Fibroblast of skin of right quadriceps (primary cell): ENCODE measurements at regions not wholly inside any gene's neighbourhood (a gene's known extent, or its start where the extent isn't known, plus 50 kb on each side); places are given as distances from the start of the nearest gene placed in this dataset.
"Not testable (repeated sequence)": the region's sequence is repeated elsewhere in the genome, so short reads cannot be mapped to it uniquely, and the experiment has no call there.

Experiments used
- DNase-seq: peaks from one replicate; pipeline ENCODE4 v3.0.0-alpha.2; 2013

GRCh38 chr9:29312327-29312726, 1739.0 kb upstream of the C9orf72 start:
- DNase-seq = no peak

DNA sequence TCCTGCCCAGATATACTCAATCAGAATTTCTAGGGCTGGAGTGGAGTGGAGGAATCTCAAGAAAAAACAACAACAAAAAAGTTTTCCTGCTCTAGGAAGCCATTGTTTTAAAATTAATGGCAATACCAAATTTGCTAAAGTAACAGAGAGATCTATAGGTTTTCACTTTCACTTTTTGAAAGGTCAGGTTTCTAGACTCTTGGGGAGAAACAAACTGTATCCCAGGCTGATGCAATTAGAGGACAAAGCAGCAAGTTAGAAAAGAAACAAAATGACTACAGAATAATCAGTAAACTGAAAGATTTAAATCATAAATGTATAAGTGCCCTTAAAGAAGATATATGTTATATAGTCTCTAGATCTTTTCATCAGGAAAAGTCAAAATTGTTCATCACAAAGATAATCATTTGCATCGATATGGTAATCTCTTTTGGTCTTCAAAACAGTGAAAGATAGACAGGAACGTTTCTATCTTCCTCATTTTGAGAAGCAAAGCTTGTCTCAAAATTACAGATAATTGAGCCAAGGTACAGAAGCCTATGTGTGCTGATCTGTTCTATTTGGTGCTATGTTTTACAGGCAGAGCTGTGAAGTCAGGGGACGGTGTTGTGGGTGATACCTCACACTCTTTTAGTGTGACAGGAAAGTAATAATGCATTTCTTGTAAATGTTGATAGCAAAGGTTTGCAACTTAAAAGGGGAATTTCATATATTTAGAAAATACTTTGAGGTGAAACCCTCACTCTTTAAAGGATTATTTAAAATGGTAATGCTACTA, 1746.6 kb upstream of the C9orf72 start:
- no peak for DNase-seq

- no peak for DNase-seq
Observed at GRCh38 chr9:29322240-29322639, 1749.0 kb upstream of the C9orf72 start.

DNA sequence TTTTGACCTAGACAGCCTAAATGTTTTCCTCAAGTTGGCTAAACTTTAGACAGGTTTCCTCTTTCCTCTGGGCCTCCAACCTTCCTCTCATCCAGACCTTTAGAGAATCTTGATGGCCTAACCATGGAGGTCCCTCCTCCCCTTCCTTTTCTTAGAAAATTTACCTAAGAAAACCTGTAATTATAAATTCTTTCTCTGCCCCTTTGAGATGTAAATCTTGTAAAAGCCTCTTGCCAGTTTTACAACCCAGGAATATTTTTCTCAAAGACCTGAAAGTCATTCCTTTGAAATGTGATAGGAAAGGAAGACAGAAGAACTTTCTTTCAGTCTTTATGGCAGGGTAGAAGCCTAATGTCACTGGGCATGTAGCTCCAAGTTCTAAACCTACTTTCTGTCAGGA, 1752.6 kb upstream of the C9orf72 start:
- no peak for DNase-seq

DNA sequence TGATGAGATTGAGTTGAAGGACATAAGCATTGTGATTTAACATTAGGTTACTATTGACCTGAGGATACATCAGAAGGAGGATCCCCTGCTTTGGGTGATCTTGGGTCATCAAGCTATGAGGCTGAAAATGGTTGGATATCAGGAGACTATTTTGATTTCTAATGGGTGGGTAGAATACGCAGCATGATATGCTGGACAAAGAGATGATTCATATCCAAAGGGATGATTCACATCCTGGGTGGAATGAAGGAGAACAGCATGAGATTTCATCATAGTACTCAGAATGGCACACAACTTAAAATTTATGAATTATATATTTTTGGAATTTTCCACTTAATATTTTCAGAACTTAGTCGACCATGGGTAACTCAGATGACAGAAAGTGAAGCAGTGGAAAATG, 1759.5 kb upstream of the C9orf72 start:
- peak; percentile 43 for DNase-seq

DNA sequence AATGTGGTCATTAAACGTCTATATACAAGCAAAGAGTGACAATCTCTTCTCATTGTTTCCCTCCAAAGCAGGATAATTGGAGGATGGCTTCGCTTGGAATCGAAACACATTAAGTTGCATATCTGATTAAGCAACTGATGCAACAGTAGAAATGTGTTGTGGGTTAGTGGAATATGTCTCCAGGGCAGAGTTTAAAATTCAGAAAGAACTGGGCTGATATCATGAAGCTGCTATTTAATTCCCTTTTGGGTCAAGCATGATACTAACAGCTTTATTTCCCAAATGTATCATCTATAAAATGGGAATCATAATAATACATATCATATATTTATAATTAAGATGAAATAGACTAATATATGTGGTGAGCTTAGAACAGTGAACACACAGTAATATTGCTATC, 1763.0 kb upstream of the C9orf72 start:
- DNase-seq = no peak

GRCh38 chr9:29339387-29339786, 1766.1 kb upstream of the C9orf72 start:
- DNase-seq = no peak

- peak; percentile 35 for DNase-seq
Observed at GRCh38 chr9:29348999-29349398, 1775.7 kb upstream of the C9orf72 start.

DNA sequence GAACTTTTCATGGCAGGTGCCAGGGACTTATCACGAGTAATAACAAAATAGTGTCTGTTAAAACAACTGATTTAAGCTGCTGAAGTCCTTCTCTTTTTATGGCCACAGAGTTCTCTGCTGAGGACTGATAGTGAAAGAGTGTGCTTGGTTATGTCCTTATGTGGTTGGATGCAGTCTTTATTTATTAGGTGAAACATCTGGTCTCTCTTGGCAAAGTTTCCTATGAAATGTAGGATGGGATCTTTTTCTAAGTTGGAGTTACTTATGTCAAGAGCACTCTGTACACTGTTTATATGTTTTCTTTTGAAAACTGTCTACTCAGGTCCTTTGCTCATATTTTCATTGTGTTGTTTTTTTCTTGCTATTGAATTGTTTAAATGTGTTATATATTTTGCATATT, 1816.1 kb upstream of the C9orf72 start:
- DNase-seq = no peak

GRCh38 chr9:29390859-29391258, 1817.6 kb upstream of the C9orf72 start:
- no peak for DNase-seq

DNA sequence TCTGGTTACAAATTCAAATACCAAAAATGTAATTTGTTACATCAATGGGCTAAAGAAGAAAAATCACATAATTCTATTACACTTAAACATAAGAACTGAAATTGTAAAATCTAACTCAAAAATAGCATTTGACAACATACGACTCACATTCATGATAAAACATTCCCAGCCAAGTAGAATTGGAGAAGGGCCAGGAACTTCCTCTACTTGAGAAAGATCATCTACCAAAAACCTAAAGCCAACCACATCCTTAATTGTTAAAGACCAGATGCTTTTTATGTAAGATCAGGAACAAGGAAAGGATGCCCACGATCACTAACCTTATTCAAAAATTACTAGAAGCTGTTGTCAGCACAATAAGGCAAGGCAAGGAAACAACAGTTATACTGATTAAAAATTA, 1819.8 kb upstream of the C9orf72 start:
- DNase-seq = peak; percentile 30

GRCh38 chr9:29394855-29395254, 1821.6 kb upstream of the C9orf72 start:
- DNase-seq = no peak

DNA sequence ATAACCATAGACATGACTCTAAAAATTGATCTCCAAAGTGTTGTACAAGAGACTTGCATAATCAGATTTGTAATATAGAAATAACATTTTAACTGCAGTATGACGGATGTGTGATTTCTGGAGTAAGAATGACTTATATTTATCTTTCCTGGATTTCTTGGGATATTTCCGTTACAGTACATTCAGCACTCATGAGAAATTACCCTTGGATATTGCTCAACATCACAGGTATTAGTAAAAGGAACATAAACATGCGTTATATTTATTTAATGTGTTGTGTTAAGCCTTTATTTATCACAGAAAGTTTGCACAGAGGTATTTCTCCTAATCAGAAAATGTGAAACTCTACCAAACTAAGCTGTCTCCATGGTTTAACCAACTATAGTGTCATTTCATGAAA, 1823.9 kb upstream of the C9orf72 start:
- no peak for DNase-seq

DNA sequence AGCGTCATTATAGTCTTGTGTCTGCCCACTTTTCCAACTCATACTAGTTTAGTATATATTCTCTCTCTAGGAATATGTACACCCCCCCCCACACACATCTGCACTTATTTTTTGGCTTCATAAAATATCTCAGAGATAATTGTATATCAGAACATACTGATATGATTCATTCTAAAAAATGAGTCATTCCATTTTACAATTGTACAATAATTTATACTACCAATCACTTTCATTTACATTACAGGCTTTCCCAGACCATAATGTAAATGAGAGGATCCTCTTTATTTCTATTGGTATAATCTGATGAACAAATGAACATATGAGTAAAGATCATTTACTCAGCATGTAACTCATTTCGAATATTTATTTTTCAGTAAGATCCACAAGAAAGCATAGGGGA, 1842.9 kb upstream of the C9orf72 start:
- no peak for DNase-seq

GRCh38 chr9:29422438-29422837, 1849.2 kb upstream of the C9orf72 start:
- DNase-seq = no peak

DNA sequence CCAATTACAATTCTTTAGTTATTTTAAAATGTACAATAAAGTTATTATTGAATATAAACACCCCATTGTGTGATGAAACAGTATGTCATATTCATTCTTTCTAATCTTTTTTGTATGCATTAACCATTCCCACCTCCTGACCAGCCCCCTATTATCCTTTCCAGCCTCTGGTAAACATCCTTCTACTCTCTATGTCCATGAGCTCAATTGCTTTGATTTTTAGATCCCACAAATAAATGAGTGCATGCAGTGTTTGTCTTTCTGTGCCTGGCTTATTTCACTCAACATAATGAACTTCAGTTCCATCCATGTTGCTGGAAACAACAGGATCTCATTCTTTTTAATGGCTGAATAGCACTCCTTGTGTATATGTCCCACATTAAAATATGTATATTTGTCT, 1858.9 kb upstream of the C9orf72 start:
- no peak for DNase-seq

- DNase-seq = not testable (repeated sequence)
Observed at GRCh38 chr9:29432656-29433055, 1859.4 kb upstream of the C9orf72 start.

- no peak for DNase-seq
Observed at GRCh38 chr9:29435368-29435767, 1862.1 kb upstream of the C9orf72 start.

DNA sequence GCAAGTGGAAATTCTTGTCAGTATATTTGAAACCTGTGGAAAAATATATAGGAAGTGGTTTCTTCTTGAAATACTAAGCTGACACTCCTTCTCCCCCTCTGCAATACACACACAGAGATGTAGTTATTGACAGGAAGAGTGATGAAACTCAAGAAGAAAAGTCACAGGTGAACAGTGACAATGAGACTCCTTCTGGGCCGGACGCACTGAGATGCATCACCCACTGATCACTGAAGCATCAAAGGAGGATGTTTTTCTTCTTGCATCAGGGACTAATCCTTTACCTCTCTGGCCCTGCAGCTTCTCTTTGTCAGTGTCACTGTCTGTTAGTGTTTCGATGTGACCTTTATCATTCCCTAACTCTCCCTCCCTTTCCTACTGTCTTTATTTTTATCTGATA, 1864.2 kb upstream of the C9orf72 start:
- DNase-seq = no peak

GRCh38 chr9:29439961-29440360, 1866.7 kb upstream of the C9orf72 start:
- peak; percentile 54 for DNase-seq

DNA sequence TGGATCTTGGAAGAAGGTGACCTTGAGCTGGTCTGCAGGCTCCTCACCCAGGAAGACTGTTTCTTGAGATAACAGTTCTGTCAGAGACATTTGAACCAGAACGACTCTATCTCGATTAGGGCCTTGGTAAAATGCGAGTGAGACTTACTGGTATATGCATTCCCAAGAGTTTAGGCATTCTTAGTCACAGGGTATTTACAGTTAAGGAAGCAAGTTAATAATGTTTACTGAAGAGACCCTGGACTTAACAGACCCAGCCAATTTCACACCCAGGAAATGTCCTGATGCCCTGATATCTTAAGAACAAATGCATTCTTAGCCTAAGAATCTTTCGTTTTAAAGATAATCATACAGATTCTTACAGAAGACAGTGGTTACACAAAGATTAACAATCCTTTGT, 1867.2 kb upstream of the C9orf72 start:
- DNase-seq = no peak

DNA sequence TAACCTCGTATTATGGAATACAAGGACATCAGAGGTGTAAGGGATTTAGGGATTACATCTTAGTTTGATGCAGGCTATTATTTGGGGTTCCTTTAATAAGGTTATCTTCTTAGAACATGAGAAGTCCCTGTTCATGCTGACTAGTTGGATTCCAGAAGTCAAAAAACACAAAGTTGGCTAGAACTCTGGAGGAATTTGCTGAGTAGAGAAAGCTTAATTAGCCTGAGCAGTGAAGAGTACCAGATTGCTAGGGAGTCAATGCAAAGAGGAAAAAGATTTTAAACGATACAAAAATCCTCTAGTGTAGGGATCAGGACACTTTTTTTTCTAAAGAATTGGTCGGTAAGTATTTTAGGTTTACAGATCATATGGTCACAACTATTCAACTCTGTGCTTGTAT, 1872.5 kb upstream of the C9orf72 start:
- no peak for DNase-seq

DNA sequence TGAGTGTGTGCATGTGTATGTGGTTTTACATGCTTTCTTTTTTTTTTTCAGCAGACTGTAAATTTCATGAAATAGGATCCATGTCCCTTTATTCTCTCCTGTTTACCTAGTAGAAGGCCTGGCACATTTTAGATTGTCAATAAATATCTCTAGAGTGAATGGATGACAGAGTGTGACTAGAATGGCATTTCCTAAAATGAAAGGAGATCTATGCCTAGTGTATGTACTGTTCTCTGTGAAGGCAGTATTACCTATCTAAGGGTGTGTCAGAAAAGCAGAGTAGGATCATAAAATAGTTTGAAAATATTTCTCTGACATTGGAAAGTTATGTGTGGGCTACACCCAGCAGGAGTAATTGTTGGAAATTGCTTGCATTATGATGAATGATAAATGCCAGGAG, 1876.0 kb upstream of the C9orf72 start:
- DNase-seq = no peak

DNA sequence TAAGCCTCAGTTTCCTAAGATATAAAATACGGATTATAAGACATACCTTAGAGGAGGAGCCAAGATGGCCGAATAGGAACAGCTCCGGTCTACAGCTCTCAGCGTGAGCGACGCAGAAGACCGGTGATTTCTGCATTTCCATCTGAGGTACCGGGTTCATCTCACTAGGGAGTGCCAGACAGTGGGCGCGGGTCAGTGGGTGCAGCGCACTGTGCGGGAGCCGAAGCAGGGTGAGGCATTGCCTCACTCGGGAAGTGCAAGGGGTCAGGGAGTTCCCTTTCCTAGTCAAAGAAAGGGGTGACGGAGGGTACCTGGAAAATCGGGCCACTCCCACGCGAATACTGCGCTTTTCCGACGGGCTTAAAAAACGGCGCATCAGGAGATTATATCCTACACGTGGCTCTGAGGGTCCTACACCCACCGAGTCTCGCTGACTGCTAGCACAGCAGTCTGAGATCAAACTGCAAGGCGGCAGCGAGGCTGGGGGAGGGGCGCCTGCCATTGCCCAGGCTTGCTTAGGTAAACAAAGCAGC, 1877.1 kb upstream of the C9orf72 start:
- DNase-seq = not testable (repeated sequence)

DNA sequence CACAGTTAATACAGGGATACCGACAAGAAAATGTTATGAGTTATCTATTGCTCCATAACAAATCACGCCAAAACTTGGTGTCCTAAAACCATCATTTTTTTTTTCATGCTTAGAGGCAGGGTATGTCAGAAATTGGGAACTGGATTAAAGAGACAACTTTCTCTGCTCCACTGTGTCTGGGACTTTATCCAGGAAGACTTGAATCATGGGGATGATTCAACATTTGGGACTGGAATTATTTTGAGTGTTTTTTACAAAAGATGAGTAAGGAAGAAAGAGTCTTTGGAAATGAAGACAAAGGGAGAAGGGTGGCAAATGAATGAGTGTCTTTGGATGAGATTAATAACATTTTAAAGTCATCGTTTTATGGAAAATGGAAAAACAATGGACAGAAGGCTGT, 1883.7 kb upstream of the C9orf72 start:
- DNase-seq = peak; percentile 76
